Panc1 (cell line): ENCODE measurements at regions not wholly inside any gene's neighbourhood (a gene's known extent, or its start where the extent isn't known, plus 50 kb on each side); places are given as distances from the start of the nearest gene placed in this dataset.

ENCODE experiments used
- ATAC-seq: fragments of 200-7000 bp; cut with Tn5 transposase; 2 replicates; pipeline ENCODE4 v1.9.1; 2020; ENCODE audit warnings: mild to moderate bottlenecking, moderate library complexity
- BruUV-seq: library from RNA; stranded (reverse); fragments of 400-500 nt; replicated peaks from 2 replicates; lab custom pipeline; 2021; lab: Mats Ljungman, UMichigan
- CTCF ChIA-PET: fragments of 300-600 bp; sonication (Branson Sonifier 250); formaldehyde crosslinking; loops from one replicate; lab custom pipeline; 2022; ENCODE audit warnings: antibody characterized with exemption; lab: Charles Lee
- POLR2A ChIA-PET: fragments of 300-600 bp; sonication (Branson Sonifier 250); formaldehyde crosslinking; loops from one replicate; lab custom pipeline; 2022; ENCODE audit warnings: antibody characterized with exemption; lab: Charles Lee
- DNase-seq: peaks from one replicate; pipeline ENCODE4 v3.0.0-alpha.2; 2010; ENCODE audit warnings: low read depth, low spot score
- H3K27ac ChIP-seq: 2 replicates; pipeline ENCODE4 v1.5.1; 2011; ENCODE audit warnings: mild to moderate bottlenecking, low read length, inconsistent platforms
- H3K27me3 ChIP-seq: fragments of 200-500 bp; sonication (Bioruptor generic); 2 replicates; pipeline ENCODE4 v1.6.0; 2014; ENCODE audit warnings: low read length, inconsistent platforms; ENCODE audit not compliant: control insufficient read depth, insufficient read depth
- H3K36me3 ChIP-seq: fragments of 200-500 bp; sonication (Bioruptor generic); 2 replicates; pipeline ENCODE4 v1.5.1; 2014; ENCODE audit warnings: inconsistent platforms, mild to moderate bottlenecking, low read length, moderate library complexity; ENCODE audit not compliant: control insufficient read depth, insufficient read depth
- H3K4me1 ChIP-seq: 2 replicates; pipeline ENCODE4 v1.5.1; 2011; ENCODE audit warnings: inconsistent platforms, mild to moderate bottlenecking, low read length, moderate library complexity; ENCODE audit not compliant: control insufficient read depth, insufficient read depth
- H3K4me3 ChIP-seq, 2 experiments: 2 replicates each; pipeline ENCODE4 v1.5.1; 2011 to 2012; ENCODE audit warnings: low read depth in 2 of 2, low read length in 2 of 2, mild to moderate bottlenecking in 2 of 2, inconsistent platforms in 1 of 2, moderate library complexity in 1 of 2
- H3K9me3 ChIP-seq: fragments of 200-500 bp; sonication (Bioruptor generic); 2 replicates; pipeline ENCODE4 v1.5.1; 2014; ENCODE audit warnings: low read depth, mild to moderate bottlenecking, inconsistent platforms, low read length, moderate library complexity; ENCODE audit not compliant: control insufficient read depth, insufficient read depth
- CTCF ChIP-seq: fragments of 450-650 bp; IDR thresholded peaks from 2 replicates; pipeline ENCODE4 v1.5.1; 2017; ENCODE audit warnings: mild to moderate bottlenecking
- POLR2AphosphoS5 ChIP-seq: IDR thresholded peaks from 2 replicates; pipeline ENCODE4 v1.6.1; 2012; ENCODE audit warnings: mild to moderate bottlenecking, low read depth, low read length, moderate library complexity
- REST ChIP-seq, 2 experiments: IDR thresholded peaks; 2 replicates each; pipeline ENCODE4 v1.6.1; 2011 to 2012; ENCODE audit warnings: low read depth in 2 of 2, control low read depth in 1 of 2, low read length in 1 of 2, mild to moderate bottlenecking in 1 of 2, moderate library complexity in 1 of 2; ENCODE audit not compliant: insufficient read depth in 1 of 2
- SIN3A ChIP-seq: IDR thresholded peaks from 2 replicates; pipeline ENCODE4 v1.6.1; 2012; ENCODE audit warnings: low read depth, mild to moderate bottlenecking, low read length, moderate library complexity, borderline replicate concordance; ENCODE audit not compliant: insufficient read depth
- TCF7L2 ChIP-seq: IDR thresholded peaks from 2 replicates; pipeline ENCODE4 v1.6.1; 2011; ENCODE audit warnings: mild to moderate bottlenecking, low read depth, low read length, inconsistent platforms
- in situ Hi-C: cut with HindIII; loops from 2 replicates; pipeline ENCODE4 v1.10.0; 2016; ENCODE audit warnings: low sequenced_read_pairs, low pct_unique_long_range_greater_than_20kb
- intact Hi-C: fragments of 100-400 bp; cut with micrococcal nuclease; formaldehyde crosslinking; loops from one replicate; pipeline ENCODE4 v1.10.0; 2022; ENCODE audit not compliant: unreplicated experiment

- H3K4me3 ChIP-seq: no peak overlapping the region
- no peak overlapping the region for H3K27ac ChIP-seq
- intact Hi-C loops (no loop called here), in situ Hi-C loops (no loop called here)
- no TSS peak for BruUV-seq
- no peaks in the 10 kb centered on the region for H3K9me3 ChIP-seq
- CTCF ChIA-PET: no interaction called here
- DNase-seq (no peak), ATAC-seq (peak; percentile 72; the same call in 1 of the 2 replicates)
- peak; percentile 40 for TF ChIP-seq CTCF
- no peak for TF ChIP-seq SIN3A
- H3K36me3 ChIP-seq: no peaks in the 10 kb centered on the region
- no peaks in the 10 kb centered on the region for H3K27me3 ChIP-seq
- no peaks in the 10 kb centered on the region for H3K4me1 ChIP-seq
- POLR2A ChIA-PET: no interaction called here
Measured at GRCh38 chr1:57770772-57771171, 346.9 kb upstream of the DAB1 start.

GRCh38 chr1:57770236-57770635, 346.4 kb upstream of the DAB1 start:
- H3K27ac ChIP-seq: no peak overlapping the region
- no peaks in the 10 kb centered on the region for H3K36me3 ChIP-seq
- ChIA-PET CTCF (no interaction called here), POLR2A (no interaction called here)
- intact Hi-C loops (no loop called here), in situ Hi-C loops (no loop called here)
- no peak overlapping the region for H3K4me3 ChIP-seq
- no peaks in the 10 kb centered on the region for H3K4me1 ChIP-seq
- DNase-seq: no peak
- TF ChIP-seq TCF7L2: no peak
- TF ChIP-seq REST (IDR thresholded peaks at IDR 0.05; ENCODE audit: insufficient read depth in 1 of 2, low read depth in 2 of 2, low read length in 1 of 2): no peak
- no peak for TF ChIP-seq SIN3A
- TF ChIP-seq CTCF: no peak
- TF ChIP-seq POLR2AphosphoS5: no peak
- no peak for ATAC-seq
- H3K9me3 ChIP-seq: no peaks in the 10 kb centered on the region
- BruUV-seq: no TSS peak
- no peaks in the 10 kb centered on the region for H3K27me3 ChIP-seq

- ATAC-seq (no peak), DNase-seq (no peak)
- BruUV-seq: no TSS peak
- no peak for TF ChIP-seq TCF7L2
- no peak for TF ChIP-seq REST (IDR thresholded peaks at IDR 0.05; ENCODE audit: insufficient read depth in 1 of 2, low read depth in 2 of 2, low read length in 1 of 2)
- TF ChIP-seq CTCF: no peak
- TF ChIP-seq POLR2AphosphoS5: no peak
- TF ChIP-seq SIN3A: no peak
- intact Hi-C loops: no loop called here
- Histone ChIP-seq H3K4me1 (no peaks in the 10 kb centered on the region), H3K27ac (no peak overlapping the region), H3K27me3 (no peaks in the 10 kb centered on the region), H3K4me3 (no peak overlapping the region), H3K9me3 (no peaks in the 10 kb centered on the region), H3K36me3 (no peaks in the 10 kb centered on the region)
- in situ Hi-C loops: no loop called here
- CTCF ChIA-PET: no interaction called here
- POLR2A ChIA-PET: no interaction called here
Measured at GRCh38 chr1:57761628-57762027, 337.8 kb upstream of the DAB1 start.
